ENCODE measurements at regions not wholly inside any gene's neighbourhood (a gene's known extent, or its start where the extent isn't known, plus 50 kb on each side); places are given as distances from the start of the nearest gene placed in this dataset.

- DNase-seq (ENCODE audit: low spot score): no peak
- POLR2A ChIA-PET (ENCODE audit: low non-redundant PET): no interaction called here
- CTCF ChIA-PET: no interaction called here
- TF ChIP-seq CTCF (conservative IDR thresholded peaks at IDR 0.05; ENCODE audit: low read depth): no peak
- H3K27ac ChIP-seq: no peak overlapping the region
These were observed 483.7 kb upstream of the SGO1 start for GRCh38 chr3:20669675-20670074.

GRCh38 chr3:20669184-20669583 is 483.2 kb upstream of the SGO1 start:
- CTCF ChIA-PET: no interaction called here
- no peak overlapping the region for H3K27ac ChIP-seq

GRCh38 chr3:20668411-20668810 is 482.4 kb upstream of the SGO1 start:
- DNase-seq (ENCODE audit: low spot score): no peak
- ChIA-PET POLR2A (ENCODE audit: low non-redundant PET) (no interaction called here), CTCF (no interaction called here)

More at GRCh38 chr3:20669184-20669583, 483.2 kb upstream of the SGO1 start:
- DNase-seq (ENCODE audit: low spot score): no peak
- POLR2A ChIA-PET (ENCODE audit: low non-redundant PET): no interaction called here
- no peak for TF ChIP-seq CTCF (conservative IDR thresholded peaks at IDR 0.05; ENCODE audit: low read depth)

GRCh38 chr3:20666091-20666490 is 480.1 kb upstream of the SGO1 start:
- no peak overlapping the region for H3K27ac ChIP-seq
- CTCF ChIA-PET: no interaction called here
- no peak for TF ChIP-seq CTCF (conservative IDR thresholded peaks at IDR 0.05; ENCODE audit: low read depth)
- DNase-seq (ENCODE audit: low spot score): no peak
- POLR2A ChIA-PET (ENCODE audit: low non-redundant PET): no interaction called here

More at GRCh38 chr3:20668411-20668810, 482.4 kb upstream of the SGO1 start:
- no peak overlapping the region for H3K27ac ChIP-seq
- no peak for TF ChIP-seq CTCF (conservative IDR thresholded peaks at IDR 0.05; ENCODE audit: low read depth)

GRCh38 chr3:20658491-20658890 is 472.5 kb upstream of the SGO1 start:
- CTCF ChIA-PET: no interaction called here
- no peak for DNase-seq (ENCODE audit: low spot score)
- no peak overlapping the region for H3K27ac ChIP-seq
- POLR2A ChIA-PET (ENCODE audit: low non-redundant PET): no interaction called here
- no peak for TF ChIP-seq CTCF (conservative IDR thresholded peaks at IDR 0.05; ENCODE audit: low read depth)

GRCh38 chr3:20657560-20657959 is 471.6 kb upstream of the SGO1 start:
- H3K27ac ChIP-seq: no peak overlapping the region
- ChIA-PET CTCF (no interaction called here), POLR2A (ENCODE audit: low non-redundant PET) (no interaction called here)
- DNase-seq (ENCODE audit: low spot score): no peak
- no peak for TF ChIP-seq CTCF (conservative IDR thresholded peaks at IDR 0.05; ENCODE audit: low read depth)
